ENCODE measurements at regions not wholly inside any gene's neighbourhood (a gene's known extent, or its start where the extent isn't known, plus 50 kb on each side); places are given as distances from the start of the nearest gene placed in this dataset.

- DNase-seq, result no peak
Measured at GRCh38 chr22:47568700-47569099, 806.2 kb downstream of the TBC1D22A start.

- no peak for DNase-seq
Measured at GRCh38 chr22:47567126-47568090, 805.0 kb downstream of the TBC1D22A start.

GRCh38 chr22:47566491-47566890 is 804.0 kb downstream of the TBC1D22A start:
- DNase-seq, result no peak

- DNase-seq, result no peak
Measured at GRCh38 chr22:47565607-47566006, 803.2 kb downstream of the TBC1D22A start.

- DNase-seq, result no peak
Measured at GRCh38 chr22:47564651-47565434, 802.4 kb downstream of the TBC1D22A start.

GRCh38 chr22:47564158-47564450 is 801.7 kb downstream of the TBC1D22A start:
- no peak for DNase-seq

GRCh38 chr22:47563406-47564157 is 801.1 kb downstream of the TBC1D22A start:
- no peak for DNase-seq

- no peak for DNase-seq
Measured at GRCh38 chr22:47561766-47562165, 799.3 kb downstream of the TBC1D22A start.

- DNase-seq, result no peak
Measured at GRCh38 chr22:47561115-47561675, 798.7 kb downstream of the TBC1D22A start.

- no peak for DNase-seq
Measured at GRCh38 chr22:47558828-47559700, 796.6 kb downstream of the TBC1D22A start.

GRCh38 chr22:47556473-47556872 is 794.0 kb downstream of the TBC1D22A start:
- DNase-seq, result no peak

- no peak for DNase-seq
Measured at GRCh38 chr22:47553436-47553835, 791.0 kb downstream of the TBC1D22A start.

GRCh38 chr22:47552541-47553205 is 790.2 kb downstream of the TBC1D22A start:
- no peak for DNase-seq

GRCh38 chr22:47552024-47552423 is 789.6 kb downstream of the TBC1D22A start:
- DNase-seq, result no peak

- DNase-seq, result no peak
Measured at GRCh38 chr22:47551431-47551775, 789.0 kb downstream of the TBC1D22A start.

GRCh38 chr22:47550524-47551430 is 788.3 kb downstream of the TBC1D22A start:
- no peak for DNase-seq

- no peak for DNase-seq
Measured at GRCh38 chr22:47549741-47550340, 787.4 kb downstream of the TBC1D22A start.

- no peak for DNase-seq
Measured at GRCh38 chr22:47548953-47549740, 786.7 kb downstream of the TBC1D22A start.

Data from activated CD4-positive, alpha-beta T cell treated with anti-CD3 and anti-CD28 coated beads, Interleukin-2, amount 50 U/mL, for 16 hours (primary cell).